ENCODE measurements at regions not wholly inside any gene's neighbourhood (a gene's known extent, or its start where the extent isn't known, plus 50 kb on each side); places are given as distances from the start of the nearest gene placed in this dataset.

GRCh38 chr12:19962192-19962591, 406.1 kb upstream of the PDE3A start:
- H3K27me3 ChIP-seq (ENCODE audit: control insufficient read depth, insufficient read depth, low read length) = no peaks in the 10 kb centered on the region
- FAIRE-seq = no peak
- no peak for DNase-seq (ENCODE audit: low read depth)
- H3K36me3 ChIP-seq (ENCODE audit: control insufficient read depth, insufficient read depth, low read length) = no peaks in the 10 kb centered on the region
- no peak overlapping the region for H3K4me3 ChIP-seq (ENCODE audit: low read depth, low read length)
- TF ChIP-seq CTCF (IDR thresholded peaks at IDR 0.05; ENCODE audit: insufficient read depth, low read length, severe bottlenecking) = no peak

- DNase-seq (ENCODE audit: low read depth) (no peak), FAIRE-seq (no peak)
- no peak for TF ChIP-seq CTCF (IDR thresholded peaks at IDR 0.05; ENCODE audit: insufficient read depth, low read length, severe bottlenecking)
- H3K36me3 ChIP-seq (ENCODE audit: control insufficient read depth, insufficient read depth, low read length) = no peaks in the 10 kb centered on the region
- H3K4me3 ChIP-seq (ENCODE audit: low read depth, low read length) = no peak overlapping the region
- H3K27me3 ChIP-seq (ENCODE audit: control insufficient read depth, insufficient read depth, low read length) = no peaks in the 10 kb centered on the region
These were observed 404.4 kb upstream of the PDE3A start for GRCh38 chr12:19963972-19964371.

- Histone ChIP-seq H3K27me3 (ENCODE audit: control insufficient read depth, insufficient read depth, low read length) (no peaks in the 10 kb centered on the region), H3K36me3 (ENCODE audit: control insufficient read depth, insufficient read depth, low read length) (no peaks in the 10 kb centered on the region), H3K4me3 (ENCODE audit: low read depth, low read length) (no peak overlapping the region)
- DNase-seq (ENCODE audit: low read depth) (no peak), FAIRE-seq (no peak)
- no peak for TF ChIP-seq CTCF (IDR thresholded peaks at IDR 0.05; ENCODE audit: insufficient read depth, low read length, severe bottlenecking)
These were observed 403.8 kb upstream of the PDE3A start for GRCh38 chr12:19964549-19964948.

- H3K4me3 ChIP-seq (ENCODE audit: low read depth, low read length) = no peak overlapping the region
- H3K36me3 ChIP-seq (ENCODE audit: control insufficient read depth, insufficient read depth, low read length) = no peaks in the 10 kb centered on the region
- FAIRE-seq = no peak
- H3K27me3 ChIP-seq (ENCODE audit: control insufficient read depth, insufficient read depth, low read length) = no peaks in the 10 kb centered on the region
- no peak for DNase-seq (ENCODE audit: low read depth)
- TF ChIP-seq CTCF (IDR thresholded peaks at IDR 0.05; ENCODE audit: insufficient read depth, low read length, severe bottlenecking) = no peak
These were observed 402.9 kb upstream of the PDE3A start for GRCh38 chr12:19965196-19966038.

- DNase-seq (ENCODE audit: low read depth) = no peak
- Histone ChIP-seq H3K4me3 (ENCODE audit: low read depth, low read length) (no peak overlapping the region), H3K36me3 (ENCODE audit: control insufficient read depth, insufficient read depth, low read length) (no peaks in the 10 kb centered on the region), H3K27me3 (ENCODE audit: control insufficient read depth, insufficient read depth, low read length) (no peaks in the 10 kb centered on the region)
- TF ChIP-seq CTCF (IDR thresholded peaks at IDR 0.05; ENCODE audit: insufficient read depth, low read length, severe bottlenecking) = no peak
- no peak for FAIRE-seq
These were observed 401.3 kb upstream of the PDE3A start for GRCh38 chr12:19967001-19967400.

- Histone ChIP-seq H3K27me3 (ENCODE audit: control insufficient read depth, insufficient read depth, low read length) (no peaks in the 10 kb centered on the region), H3K36me3 (ENCODE audit: control insufficient read depth, insufficient read depth, low read length) (no peaks in the 10 kb centered on the region), H3K4me3 (ENCODE audit: low read depth, low read length) (no peak overlapping the region)
- peak; percentile 82 for DNase-seq (ENCODE audit: low read depth)
- no peak for TF ChIP-seq CTCF (IDR thresholded peaks at IDR 0.05; ENCODE audit: insufficient read depth, low read length, severe bottlenecking)
- no peak for FAIRE-seq
These were observed 400.9 kb upstream of the PDE3A start for GRCh38 chr12:19967431-19967830.

All from bronchial epithelial cell (primary cell).